ENCODE measurements at regions not wholly inside any gene's neighbourhood (a gene's known extent, or its start where the extent isn't known, plus 50 kb on each side); places are given as distances from the start of the nearest gene placed in this dataset.

DNA sequence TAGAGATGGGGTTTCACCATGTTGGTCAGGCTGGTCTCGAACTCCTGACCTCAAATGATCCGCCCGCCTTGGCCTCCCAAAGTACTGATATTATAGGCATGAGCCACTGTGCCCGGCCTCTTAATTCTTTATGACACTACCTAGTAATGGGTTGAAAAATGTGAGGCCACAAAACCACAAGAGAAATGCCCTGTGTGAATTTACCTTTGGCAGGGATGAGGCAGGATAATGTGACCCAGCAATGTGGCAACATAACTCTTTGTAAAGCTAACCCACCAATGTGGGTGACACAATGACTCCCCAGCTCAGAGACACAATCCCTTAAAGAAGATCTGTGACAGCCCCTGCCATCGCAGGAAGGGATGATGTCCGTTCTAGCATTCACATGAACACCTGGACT lies 533.1 kb downstream of the KLF5 start:
- no peak for ATAC-seq (ENCODE audit: insufficient number of reproducible peaks, low FRiP score, low read depth)
- H3K4me1 ChIP-seq (ENCODE audit: control insufficient read depth in 1 of 2, low read depth in 2 of 2), result no peaks in the 10 kb centered on the region

DNA sequence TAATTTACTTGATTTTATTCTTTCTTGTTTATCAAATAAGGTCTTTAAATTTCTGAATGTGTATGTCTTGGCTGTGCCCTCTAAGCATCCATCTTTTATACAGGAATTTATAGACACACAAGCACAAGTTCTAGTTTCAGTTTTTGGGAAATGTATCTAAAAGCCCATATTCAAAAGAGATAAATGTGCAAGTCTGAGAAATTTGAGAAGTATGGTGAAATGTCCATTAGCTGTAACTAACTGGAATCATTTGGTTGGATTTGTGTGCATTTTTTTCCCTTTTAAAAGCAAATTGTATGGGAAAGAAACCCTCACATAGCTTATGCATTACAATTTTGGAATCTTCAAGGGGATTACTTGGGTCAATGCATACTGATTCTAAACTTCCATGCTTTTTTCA lies 532.0 kb downstream of the KLF5 start:
- H3K27me3 ChIP-seq (replicated peaks; ENCODE audit: insufficient read depth), result no peaks in the 10 kb centered on the region
- H3K9me3 ChIP-seq, result no peaks in the 10 kb centered on the region
- DNase-seq (ENCODE audit: low spot score) (no peak), ATAC-seq (ENCODE audit: insufficient number of reproducible peaks, low FRiP score, low read depth) (no peak)
- TF ChIP-seq, protein P1, sequence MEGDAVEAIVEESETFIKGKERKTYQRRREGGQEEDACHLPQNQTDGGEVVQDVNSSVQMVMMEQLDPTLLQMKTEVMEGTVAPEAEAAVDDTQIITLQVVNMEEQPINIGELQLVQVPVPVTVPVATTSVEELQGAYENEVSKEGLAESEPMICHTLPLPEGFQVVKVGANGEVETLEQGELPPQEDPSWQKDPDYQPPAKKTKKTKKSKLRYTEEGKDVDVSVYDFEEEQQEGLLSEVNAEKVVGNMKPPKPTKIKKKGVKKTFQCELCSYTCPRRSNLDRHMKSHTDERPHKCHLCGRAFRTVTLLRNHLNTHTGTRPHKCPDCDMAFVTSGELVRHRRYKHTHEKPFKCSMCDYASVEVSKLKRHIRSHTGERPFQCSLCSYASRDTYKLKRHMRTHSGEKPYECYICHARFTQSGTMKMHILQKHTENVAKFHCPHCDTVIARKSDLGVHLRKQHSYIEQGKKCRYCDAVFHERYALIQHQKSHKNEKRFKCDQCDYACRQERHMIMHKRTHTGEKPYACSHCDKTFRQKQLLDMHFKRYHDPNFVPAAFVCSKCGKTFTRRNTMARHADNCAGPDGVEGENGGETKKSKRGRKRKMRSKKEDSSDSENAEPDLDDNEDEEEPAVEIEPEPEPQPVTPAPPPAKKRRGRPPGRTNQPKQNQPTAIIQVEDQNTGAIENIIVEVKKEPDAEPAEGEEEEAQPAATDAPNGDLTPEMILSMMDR (IDR thresholded peaks at IDR 0.05), result no peak
- no peak overlapping the region for H3K27ac ChIP-seq
- no peaks in the 10 kb centered on the region for H3K36me3 ChIP-seq
- H3K4me3 ChIP-seq, result no peak overlapping the region
- no peaks in the 10 kb centered on the region for H3K4me1 ChIP-seq (ENCODE audit: control insufficient read depth in 1 of 2, low read depth in 2 of 2)

More for the DNA sequence above, 533.1 kb downstream of the KLF5 start:
- TF ChIP-seq, protein P1 (IDR thresholded peaks at IDR 0.05), result no peak
- Histone ChIP-seq H3K4me3 (no peak overlapping the region), H3K27me3 (replicated peaks; ENCODE audit: insufficient read depth) (no peaks in the 10 kb centered on the region), H3K27ac (no peak overlapping the region), H3K9me3 (no peaks in the 10 kb centered on the region), H3K36me3 (no peaks in the 10 kb centered on the region)
- DNase-seq (ENCODE audit: low spot score), result no peak

DNA sequence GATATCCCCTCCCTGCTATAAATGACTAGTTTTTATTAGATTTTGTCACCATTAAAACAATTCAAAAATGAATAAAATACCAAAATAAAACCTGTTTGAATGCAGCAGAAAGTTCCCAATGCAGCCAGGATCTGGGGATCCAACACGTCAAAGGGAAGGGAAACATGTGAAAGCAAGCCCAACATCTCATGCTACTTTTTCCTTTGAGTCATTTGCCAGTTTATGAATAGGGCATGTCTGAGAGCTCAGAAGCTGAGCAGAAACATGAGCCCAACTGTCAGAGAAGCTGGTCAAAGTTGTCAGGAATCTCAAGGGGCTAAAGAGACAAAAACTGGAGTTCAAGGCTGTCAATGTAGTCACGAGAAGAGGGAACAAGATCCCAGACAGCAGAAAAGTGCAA lies 526.4 kb downstream of the KLF5 start:
- no peak for ATAC-seq (ENCODE audit: insufficient number of reproducible peaks, low FRiP score, low read depth)
- Histone ChIP-seq H3K4me1 (ENCODE audit: control insufficient read depth in 1 of 2, low read depth in 2 of 2) (no peaks in the 10 kb centered on the region), H3K4me3 (no peak overlapping the region), H3K36me3 (no peaks in the 10 kb centered on the region), H3K27me3 (replicated peaks; ENCODE audit: insufficient read depth) (no peaks in the 10 kb centered on the region), H3K27ac (no peak overlapping the region), H3K9me3 (no peaks in the 10 kb centered on the region)
- TF ChIP-seq, protein P1 (IDR thresholded peaks at IDR 0.05), result no peak
- DNase-seq (ENCODE audit: low spot score), result no peak

DNA sequence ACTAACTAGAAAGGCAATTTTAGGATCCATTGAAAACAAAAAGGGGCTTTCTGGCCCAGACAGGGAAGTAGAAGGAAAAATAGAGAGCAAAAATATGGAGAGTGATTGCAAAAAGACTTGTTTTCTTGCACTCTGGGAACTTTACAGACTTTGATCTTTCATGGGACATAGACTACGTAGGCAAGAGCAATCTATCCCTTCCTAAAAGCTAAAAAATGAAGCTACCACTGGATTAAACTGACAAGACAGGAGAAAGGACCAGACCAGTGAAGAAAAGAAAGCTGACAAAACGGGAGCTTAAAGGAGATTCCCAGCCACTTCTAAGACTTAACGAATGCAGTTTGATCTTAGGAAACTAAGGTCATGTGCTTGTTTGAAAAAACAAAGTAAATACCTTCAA lies 524.5 kb downstream of the KLF5 start:
- H3K36me3 ChIP-seq, result no peaks in the 10 kb centered on the region
- H3K27ac ChIP-seq, result no peak overlapping the region
- no peaks in the 10 kb centered on the region for H3K4me1 ChIP-seq (ENCODE audit: control insufficient read depth in 1 of 2, low read depth in 2 of 2)
- no peaks in the 10 kb centered on the region for H3K27me3 ChIP-seq (replicated peaks; ENCODE audit: insufficient read depth)
- ATAC-seq (ENCODE audit: insufficient number of reproducible peaks, low FRiP score, low read depth) (no peak), DNase-seq (ENCODE audit: low spot score) (no peak)
- no peak overlapping the region for H3K4me3 ChIP-seq
- TF ChIP-seq, protein P1 (IDR thresholded peaks at IDR 0.05), result no peak
- H3K9me3 ChIP-seq, result no peaks in the 10 kb centered on the region

DNA sequence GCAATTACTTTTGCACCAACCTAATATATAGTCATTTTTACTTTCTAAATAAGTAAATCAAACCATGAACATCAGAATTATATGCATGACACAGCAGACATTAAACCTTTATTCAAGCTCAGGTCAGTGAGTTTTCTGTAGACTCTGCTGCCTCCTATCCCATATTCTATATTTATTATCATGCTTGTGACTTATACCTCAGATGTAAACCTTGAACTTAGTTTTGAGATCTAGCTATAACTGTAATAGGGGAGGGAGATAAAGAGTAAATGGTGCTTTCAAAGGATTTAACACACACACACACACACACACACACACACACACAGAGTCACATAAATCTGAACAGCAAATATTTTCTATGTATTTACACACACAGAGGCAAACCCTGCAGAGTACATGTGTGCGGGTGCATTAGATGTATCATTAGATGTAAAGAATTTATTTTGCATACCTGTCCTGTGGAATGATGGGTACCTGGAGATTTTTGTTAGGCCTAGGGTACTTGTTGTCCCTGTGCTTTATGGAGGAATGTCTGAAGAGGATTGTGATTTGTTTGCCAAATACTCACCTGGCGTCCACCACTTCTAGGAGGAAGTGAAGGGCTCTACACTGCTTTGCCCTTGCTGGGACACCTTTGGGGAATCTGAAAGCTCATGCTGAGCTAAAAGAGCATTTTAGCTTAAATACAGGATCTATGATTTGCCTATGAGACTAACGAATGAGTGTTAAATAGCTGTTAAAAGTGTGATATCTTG lies 521.9 kb downstream of the KLF5 start:
- H3K9me3 ChIP-seq, result no peaks in the 10 kb centered on the region
- TF ChIP-seq, protein P1 (IDR thresholded peaks at IDR 0.05), result no peak
- H3K4me1 ChIP-seq (ENCODE audit: control insufficient read depth in 1 of 2, low read depth in 2 of 2), result no peaks in the 10 kb centered on the region
- H3K4me3 ChIP-seq, result no peak overlapping the region
- H3K27me3 ChIP-seq (replicated peaks; ENCODE audit: insufficient read depth), result no peaks in the 10 kb centered on the region
- no peaks in the 10 kb centered on the region for H3K36me3 ChIP-seq
- ATAC-seq (ENCODE audit: insufficient number of reproducible peaks, low FRiP score, low read depth), result no peak
- DNase-seq (ENCODE audit: low spot score), result no peak
- H3K27ac ChIP-seq, result no peak overlapping the region
